ENCODE measurements at regions not wholly inside any gene's neighbourhood (a gene's known extent, or its start where the extent isn't known, plus 50 kb on each side); places are given as distances from the start of the nearest gene placed in this dataset.

DNA sequence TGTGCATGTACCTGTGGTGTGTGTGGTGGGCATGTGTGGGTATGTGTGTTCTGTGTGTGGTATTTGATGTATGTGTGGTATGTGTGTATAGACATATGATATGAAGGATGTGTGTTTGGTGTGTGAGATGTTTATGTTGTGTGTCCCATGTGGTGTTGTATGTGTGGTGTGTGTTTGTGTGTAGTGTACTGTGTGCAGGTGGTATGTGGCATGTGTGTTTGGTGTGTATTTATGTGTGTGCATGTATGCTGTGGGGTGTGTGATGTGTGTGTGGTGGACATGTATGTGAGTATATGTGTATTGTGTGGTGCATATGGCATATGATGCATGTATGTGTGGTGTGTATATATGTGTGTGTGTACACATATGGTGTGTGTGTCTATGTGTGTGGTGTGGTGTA lies 718.8 kb upstream of the SOX11 start:
- Histone ChIP-seq H3K27me3 (no peaks in the 10 kb centered on the region), H3K36me3 (no peaks in the 10 kb centered on the region), H3K9me3 (no peaks in the 10 kb centered on the region), H3K4me3 (no peak overlapping the region), H3K4me1 (no peaks in the 10 kb centered on the region), H3K27ac (no peak overlapping the region)
- intact Hi-C loops (cut with DNase I) = no loop called here
- TF ChIP-seq, protein P1, sequence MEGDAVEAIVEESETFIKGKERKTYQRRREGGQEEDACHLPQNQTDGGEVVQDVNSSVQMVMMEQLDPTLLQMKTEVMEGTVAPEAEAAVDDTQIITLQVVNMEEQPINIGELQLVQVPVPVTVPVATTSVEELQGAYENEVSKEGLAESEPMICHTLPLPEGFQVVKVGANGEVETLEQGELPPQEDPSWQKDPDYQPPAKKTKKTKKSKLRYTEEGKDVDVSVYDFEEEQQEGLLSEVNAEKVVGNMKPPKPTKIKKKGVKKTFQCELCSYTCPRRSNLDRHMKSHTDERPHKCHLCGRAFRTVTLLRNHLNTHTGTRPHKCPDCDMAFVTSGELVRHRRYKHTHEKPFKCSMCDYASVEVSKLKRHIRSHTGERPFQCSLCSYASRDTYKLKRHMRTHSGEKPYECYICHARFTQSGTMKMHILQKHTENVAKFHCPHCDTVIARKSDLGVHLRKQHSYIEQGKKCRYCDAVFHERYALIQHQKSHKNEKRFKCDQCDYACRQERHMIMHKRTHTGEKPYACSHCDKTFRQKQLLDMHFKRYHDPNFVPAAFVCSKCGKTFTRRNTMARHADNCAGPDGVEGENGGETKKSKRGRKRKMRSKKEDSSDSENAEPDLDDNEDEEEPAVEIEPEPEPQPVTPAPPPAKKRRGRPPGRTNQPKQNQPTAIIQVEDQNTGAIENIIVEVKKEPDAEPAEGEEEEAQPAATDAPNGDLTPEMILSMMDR (IDR thresholded peaks at IDR 0.05) = no peak
- ATAC-seq (no peak), FAIRE-seq (no peak), DNase-seq (no peak)

DNA sequence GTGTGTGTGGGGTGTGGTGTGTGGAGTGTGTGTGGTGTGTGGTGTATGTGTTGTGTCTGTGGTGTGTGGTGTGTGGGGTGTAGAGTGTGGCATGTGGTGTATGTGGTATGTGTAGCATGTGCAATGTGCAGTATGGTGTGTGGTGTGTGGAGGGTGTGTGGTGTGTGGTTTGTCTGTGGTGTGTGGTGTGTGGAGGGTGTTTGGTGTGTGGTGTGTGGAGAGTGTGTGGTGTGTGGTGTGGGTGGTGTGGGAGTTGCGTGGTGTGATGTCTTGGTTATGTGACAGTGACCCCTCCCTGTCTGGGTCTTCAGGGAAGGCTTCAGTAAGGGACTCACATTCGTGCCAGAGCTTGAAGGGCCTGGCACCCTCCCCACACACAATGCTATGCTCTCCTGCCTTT lies 718.2 kb upstream of the SOX11 start:
- Histone ChIP-seq H3K36me3 (no peaks in the 10 kb centered on the region), H3K27ac (no peak overlapping the region), H3K4me1 (no peaks in the 10 kb centered on the region), H3K4me3 (no peak overlapping the region), H3K9me3 (no peaks in the 10 kb centered on the region), H3K27me3 (no peaks in the 10 kb centered on the region)
- WGBS, 2 donors = 79 to 82% methylated on average over 2 of the region's 2 CpGs
- DNase-seq (no peak), ATAC-seq (no peak), FAIRE-seq (no peak)
- intact Hi-C loops (cut with DNase I) = no loop called here
- TF ChIP-seq, protein P1 (IDR thresholded peaks at IDR 0.05) = no peak

DNA sequence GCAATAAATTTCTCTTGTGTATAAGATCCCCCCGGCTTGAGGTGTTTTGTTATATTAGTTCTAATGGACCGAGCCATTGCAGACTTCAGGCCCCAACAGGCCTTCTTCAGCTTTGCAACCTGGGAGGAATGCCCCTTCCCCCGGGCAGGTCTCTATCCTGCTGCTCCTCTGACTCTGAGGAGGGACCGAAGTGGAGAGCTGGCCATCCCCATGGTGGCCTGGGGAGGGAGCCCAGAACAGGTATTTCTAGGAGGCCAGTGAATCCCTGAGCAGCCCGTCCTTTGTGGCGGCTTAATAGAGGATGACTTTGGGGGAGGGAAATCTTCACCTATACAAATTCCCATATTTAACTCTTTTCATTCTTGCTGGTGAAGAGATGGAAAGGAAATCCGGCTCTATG lies 715.8 kb upstream of the SOX11 start:
- Histone ChIP-seq H3K27ac (no peak overlapping the region), H3K4me1 (no peaks in the 10 kb centered on the region), H3K4me3 (no peak overlapping the region), H3K27me3 (no peaks in the 10 kb centered on the region), H3K36me3 (no peaks in the 10 kb centered on the region), H3K9me3 (no peaks in the 10 kb centered on the region)
- TF ChIP-seq, protein P1 (IDR thresholded peaks at IDR 0.05) = no peak
- FAIRE-seq = no peak
- DNase-seq = no peak
- ATAC-seq = no peak
- intact Hi-C loops (cut with DNase I) = no loop called here
- 81 to 86% methylated on average over 7 of the region's 7 CpGs for WGBS, 2 donors

DNA sequence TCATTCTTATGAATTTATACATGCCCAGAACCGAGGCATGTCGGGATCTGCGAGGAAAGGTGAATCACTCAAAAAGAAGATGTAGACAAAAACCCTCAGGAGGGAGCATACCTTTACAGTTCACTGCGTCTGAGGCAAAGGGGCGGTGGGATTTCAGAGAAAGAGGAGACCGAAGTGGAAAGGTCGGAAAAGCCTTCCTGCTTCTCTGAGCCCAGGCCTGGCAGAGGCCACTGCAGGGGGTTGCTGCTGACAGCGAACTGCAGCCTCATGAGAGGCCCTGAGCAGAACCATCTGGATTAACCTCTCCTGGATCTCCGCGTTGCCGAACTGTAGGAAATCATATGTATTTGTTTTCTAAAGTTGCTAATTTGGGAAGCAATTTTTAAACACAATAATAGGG lies 713.1 kb upstream of the SOX11 start:
- ATAC-seq (no peak), DNase-seq (no peak), FAIRE-seq (no peak)
- Histone ChIP-seq H3K9me3 (no peaks in the 10 kb centered on the region), H3K4me1 (no peaks in the 10 kb centered on the region), H3K27ac (no peak overlapping the region), H3K4me3 (no peak overlapping the region), H3K36me3 (no peaks in the 10 kb centered on the region), H3K27me3 (no peaks in the 10 kb centered on the region)
- WGBS, 2 donors = 73 to 76% methylated on average over 11 of the region's 11 CpGs
- TF ChIP-seq, protein P1 (IDR thresholded peaks at IDR 0.05) = no peak
- intact Hi-C loops (cut with DNase I) = no loop called here

DNA sequence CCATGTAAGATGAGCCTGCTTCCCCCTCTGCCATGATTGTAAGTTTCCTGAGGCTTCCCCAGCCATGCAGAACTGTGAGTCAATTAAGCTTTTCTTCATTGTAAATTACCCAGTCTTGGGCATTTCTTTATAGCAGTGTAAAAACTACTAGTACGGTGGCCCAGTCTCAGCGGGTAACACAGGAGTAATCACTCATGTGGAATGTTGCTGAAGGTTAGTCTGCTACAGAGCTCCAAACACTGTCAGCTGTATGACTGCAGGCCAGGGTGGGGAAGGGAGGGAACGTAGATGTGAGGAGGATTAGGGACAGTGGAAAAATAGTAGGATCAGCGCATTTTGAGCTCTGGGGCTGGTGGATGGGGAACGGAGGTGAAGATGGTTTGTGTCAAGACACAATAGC lies 711.2 kb upstream of the SOX11 start:
- TF ChIP-seq, protein P1 (IDR thresholded peaks at IDR 0.05) = no peak
- FAIRE-seq (no peak), DNase-seq (no peak), ATAC-seq (no peak)
- H3K36me3 ChIP-seq = no peaks in the 10 kb centered on the region
- intact Hi-C loops (cut with DNase I) = no loop called here
- H3K9me3 ChIP-seq = no peaks in the 10 kb centered on the region
- H3K4me1 ChIP-seq = no peaks in the 10 kb centered on the region
- H3K27me3 ChIP-seq = no peaks in the 10 kb centered on the region
- no peak overlapping the region for H3K27ac ChIP-seq
- H3K4me3 ChIP-seq = no peak overlapping the region
- 57 to 58% methylated on average over 5 of the region's 5 CpGs for WGBS, 2 donors

Data from pancreas (tissue), 10 donors.